ENCODE measurements at regions not wholly inside any gene's neighbourhood (a gene's known extent, or its start where the extent isn't known, plus 50 kb on each side); places are given as distances from the start of the nearest gene placed in this dataset.
"Not testable (repeated sequence)": the region's sequence is repeated elsewhere in the genome, so short reads cannot be mapped to it uniquely, and the experiment has no call there.

DNA sequence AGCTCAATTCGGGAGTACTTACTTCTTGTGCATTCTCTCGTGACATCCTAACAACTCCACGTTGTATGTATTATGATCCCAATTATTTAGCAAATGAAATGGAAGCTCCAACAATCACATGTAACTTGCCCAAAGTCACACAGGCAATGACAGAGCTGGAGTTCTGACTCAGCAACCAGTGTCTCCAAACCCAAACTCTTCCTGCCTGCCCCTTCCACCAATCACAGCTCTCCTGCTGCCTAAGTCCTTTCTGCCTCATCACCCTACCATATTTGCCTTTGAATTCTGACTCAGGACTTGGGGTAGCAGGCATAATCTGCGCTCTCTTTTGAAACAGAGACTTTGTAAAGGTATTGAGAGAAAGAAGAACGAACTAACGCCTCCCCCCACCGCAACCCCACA is 245.2 kb upstream of the MAF start:
- no peak for DNase-seq

GRCh38 chr16:79845033-79845733 is 244.6 kb upstream of the MAF start:
- DNase-seq = no peak

DNA sequence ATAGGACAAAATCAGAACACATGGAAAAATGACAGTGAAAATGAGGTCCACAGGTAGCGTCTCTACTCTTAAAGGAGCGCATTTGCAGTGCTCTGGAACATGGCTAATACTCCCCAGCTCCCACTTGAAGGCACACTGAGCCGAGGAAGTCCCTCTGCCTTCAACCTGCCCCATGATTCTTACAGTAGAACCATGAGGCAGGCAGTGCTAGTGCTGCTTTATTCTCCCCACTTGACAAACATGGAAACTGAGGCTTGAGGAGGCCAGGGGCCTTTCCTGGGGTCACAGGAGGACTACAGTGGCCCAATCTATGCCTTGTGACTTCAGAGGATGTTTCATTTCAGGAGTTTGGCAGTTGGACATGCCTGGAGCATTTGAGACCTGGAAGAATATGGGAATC is 244.1 kb upstream of the MAF start:
- no peak for DNase-seq

DNA sequence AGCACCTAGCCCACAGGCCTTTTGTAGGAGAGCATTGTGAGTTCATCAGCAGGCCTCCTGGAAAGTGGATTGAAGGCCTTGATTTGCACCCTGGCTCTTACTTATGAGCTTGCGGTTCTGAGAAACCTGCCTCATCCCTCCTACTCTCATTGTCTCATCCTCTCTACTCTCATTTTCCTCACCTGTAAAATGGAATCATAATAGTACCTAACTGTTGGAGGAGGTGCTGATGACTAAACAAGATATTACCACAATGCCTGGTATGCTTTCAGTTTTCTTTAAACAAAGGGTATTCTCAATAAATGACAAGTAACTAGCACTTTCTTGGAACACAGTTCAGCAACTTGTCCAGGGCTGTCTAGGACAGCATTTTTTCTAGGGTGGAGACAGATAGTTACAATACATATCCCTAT is 243.1 kb upstream of the MAF start:
- DNase-seq = no peak

GRCh38 chr16:79843145-79843544 is 242.6 kb upstream of the MAF start:
- DNase-seq = no peak

DNA sequence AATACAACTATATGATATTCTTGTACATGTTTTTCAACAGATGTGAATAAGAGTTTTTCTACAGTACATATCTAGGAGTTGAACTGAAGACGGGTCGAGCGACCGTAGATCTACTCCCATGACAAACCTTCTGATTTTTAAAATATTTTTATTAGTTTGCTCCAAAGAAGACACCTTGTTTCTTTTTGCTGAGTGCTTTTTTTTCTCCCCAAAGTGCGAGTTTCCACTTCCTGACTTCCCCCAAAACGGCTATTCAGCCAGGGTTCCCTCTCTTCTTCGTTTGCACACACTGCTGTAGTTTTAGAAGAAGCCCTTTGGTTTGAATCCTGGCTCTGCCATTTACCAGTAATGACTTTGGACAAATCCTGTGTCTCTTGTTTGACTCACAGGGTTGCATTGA is 241.7 kb upstream of the MAF start:
- DNase-seq = no peak

GRCh38 chr16:79839466-79840341 is 239.2 kb upstream of the MAF start:
- no peak for DNase-seq

DNA sequence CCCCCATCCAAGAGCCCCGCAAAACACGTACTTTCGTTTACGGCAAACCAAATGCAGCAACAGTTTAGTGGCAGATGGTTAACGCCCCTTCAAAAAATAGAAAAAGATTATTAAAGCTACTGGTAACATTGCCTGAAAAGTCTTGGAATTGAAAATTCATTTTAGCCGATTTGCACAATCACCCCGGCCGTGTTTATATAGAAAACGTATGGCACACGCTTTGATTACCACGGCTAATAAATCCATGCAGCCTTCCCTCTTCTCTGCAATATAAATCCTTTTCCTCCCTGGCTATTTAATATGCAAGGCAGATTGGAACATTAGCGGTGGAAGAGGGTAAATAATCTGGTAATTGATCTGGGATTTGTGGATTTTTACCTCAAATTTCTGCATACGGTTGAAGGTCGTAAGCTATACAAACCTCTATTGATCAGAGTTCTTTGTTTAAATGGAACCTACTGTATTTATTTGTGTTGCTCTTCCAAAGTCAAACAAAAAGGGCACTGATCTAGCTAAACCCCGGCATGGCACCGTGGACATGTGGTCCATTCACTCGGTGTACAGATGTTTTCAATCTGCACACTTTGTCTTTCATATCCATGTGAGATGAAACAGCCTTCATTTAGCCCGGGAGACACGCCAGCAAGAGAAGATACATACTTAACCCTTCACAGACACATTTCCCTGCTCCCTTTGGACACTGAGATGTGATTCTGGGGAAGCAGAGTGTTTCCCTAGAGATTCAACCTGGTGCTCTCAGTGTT is 238.1 kb upstream of the MAF start:
- DNase-seq = no peak

DNA sequence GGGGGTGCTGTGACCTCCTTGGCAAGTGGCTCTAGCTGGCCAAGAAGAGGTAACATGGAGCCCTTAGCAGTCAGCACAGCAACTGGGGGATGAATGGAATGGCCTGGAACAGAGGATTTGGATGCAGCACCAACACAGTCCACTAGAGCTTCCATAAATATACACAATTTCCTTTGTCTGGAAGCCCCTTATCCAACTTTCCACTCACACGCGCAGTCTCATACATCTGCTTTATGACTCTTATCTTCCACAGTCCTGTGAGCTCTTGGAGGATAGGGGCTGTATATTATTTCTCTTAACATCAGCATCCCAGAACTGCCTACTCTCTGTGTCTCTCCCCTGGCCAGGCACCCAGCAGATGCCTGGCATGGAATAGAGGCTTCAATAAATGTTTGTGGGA is 235.6 kb upstream of the MAF start:
- no peak for DNase-seq

DNA sequence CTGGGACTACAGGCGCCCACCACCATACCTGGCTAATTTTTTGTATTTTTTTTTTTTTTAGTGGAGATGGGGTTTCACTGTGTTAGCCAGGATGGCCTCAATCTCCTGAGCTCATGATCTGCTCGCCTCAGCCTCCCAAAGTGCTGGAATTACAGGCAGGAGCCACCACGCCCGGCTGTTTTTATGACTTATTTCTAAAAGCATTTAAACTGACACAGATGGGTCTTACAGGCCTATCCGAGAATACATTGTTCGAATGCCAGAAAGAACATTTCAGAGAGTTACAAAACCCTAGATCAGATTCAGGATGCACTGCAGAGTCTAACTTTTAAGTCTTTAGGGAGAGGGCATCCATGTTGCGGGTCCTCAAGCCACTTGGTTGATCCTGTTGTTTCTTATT is 234.7 kb upstream of the MAF start:
- DNase-seq = no peak

DNA sequence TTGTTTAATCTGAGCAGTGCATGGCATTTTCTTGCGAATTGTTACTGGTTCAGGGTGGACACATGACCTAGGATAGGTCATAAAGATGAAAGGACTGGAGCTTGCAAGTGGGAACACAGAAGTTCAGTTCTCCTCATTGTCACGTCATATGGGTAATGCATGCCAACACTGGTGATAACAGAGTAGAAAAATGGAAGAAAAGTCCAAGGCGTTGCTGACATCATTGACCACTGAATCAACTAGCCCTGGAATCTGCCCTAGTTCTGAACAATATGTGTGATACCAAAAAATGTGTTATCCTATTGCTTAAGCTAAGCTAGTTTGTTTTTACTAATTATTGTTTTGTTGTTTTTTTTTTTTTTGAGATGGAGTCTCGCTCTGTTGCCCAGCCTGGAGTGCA is 234.2 kb upstream of the MAF start:
- no peak for DNase-seq

- DNase-seq = not testable (repeated sequence)
Measured at GRCh38 chr16:79834003-79834402, 233.5 kb upstream of the MAF start.

- no peak for DNase-seq
Measured at GRCh38 chr16:79833559-79833958, 233.0 kb upstream of the MAF start.

DNA sequence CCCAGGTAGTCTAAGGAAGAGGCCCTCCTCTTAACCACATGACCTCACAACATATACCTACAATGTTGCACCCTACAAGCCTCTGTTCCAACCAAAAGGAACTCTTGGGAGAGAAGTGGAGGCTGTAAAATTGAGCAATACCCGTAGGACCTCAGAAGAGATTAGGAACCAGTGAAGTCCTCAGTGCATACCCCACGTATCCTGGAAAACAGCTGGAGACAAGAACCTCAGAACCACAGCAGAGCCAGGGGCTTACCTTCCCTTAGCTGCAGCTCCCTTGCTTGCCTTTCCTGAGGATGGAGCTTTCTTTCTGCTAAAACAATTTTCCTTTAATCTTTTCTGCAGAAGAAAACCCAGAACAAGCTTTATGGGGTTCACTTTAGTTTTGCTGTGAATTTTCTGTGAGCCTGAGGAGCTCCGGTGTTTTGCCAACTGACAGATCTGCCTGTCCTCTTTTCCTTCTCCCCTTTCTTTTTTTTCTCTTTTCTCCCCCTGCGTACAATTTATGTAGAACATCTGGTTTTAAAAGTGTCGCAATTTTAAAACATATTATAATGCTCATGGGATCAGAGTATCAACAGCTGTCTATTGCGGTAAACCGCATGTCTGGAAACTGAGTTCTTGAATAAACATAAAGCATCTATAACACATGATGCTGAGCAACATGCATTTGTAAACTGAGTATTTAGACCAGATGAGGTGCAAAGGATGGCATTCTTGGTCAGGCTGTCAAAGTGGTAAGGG is 226.4 kb upstream of the MAF start:
- DNase-seq = no peak

DNA sequence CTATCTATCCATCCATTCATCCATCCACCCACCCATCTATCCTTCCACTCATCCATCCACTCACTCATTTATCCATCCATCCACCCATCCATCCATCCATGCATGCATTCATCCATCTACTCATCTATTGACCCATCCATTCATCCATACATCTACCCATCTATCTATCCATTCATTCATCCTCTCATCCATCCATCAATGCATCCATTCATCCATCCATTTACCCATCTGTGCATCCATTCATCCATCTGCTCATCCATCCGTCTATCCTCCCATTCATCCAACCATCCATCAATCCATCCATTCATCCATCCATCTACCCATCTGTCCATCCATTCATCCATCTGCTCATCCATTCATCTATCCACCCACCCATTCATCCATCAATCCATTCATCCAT is 224.5 kb upstream of the MAF start:
- no peak for DNase-seq

GRCh38 chr16:79823639-79824038 is 223.1 kb upstream of the MAF start:
- no peak for DNase-seq

- DNase-seq = no peak
Measured at GRCh38 chr16:79821911-79822310, 221.4 kb upstream of the MAF start.

DNA sequence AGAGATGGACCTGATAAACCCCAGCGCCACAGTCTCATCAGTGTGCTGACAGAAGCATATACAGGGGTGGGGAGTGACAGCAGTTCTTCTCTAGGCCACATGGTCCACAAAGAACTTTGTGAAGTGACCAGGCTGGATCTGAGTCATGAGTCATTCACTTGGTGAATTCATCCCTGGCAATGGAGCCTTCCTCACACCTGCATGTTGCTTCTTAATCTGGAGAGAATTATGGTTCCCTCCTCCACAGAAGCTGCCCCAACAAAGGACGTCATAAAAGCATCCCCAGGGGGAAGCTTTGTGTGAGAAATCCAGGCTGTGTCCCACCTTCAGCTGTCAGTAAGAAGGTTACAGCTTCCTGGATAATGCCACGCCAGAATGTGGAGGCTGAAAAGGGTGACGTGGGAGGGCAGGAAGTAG is 215.6 kb upstream of the MAF start:
- DNase-seq = no peak

DNA sequence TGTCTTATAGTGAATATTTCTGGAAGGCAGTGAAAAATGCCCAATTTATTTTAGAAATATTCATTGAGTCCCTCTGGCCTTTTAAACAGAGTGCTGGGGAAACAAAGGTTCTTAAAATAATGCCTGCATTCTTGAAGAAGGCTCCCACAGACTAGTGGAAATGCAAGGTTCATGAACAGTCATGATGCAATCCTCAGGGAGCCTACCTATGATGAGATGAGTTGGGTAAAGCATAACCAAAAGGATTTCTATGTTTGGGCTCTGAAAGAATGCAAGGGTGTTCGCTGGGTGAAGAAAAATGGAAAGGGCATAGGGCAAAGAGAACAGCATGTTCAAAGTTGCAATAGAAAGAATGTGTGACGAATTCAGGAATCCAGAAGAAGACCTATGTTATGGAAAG is 214.5 kb upstream of the MAF start:
- no peak for DNase-seq

- no peak for DNase-seq
Measured at GRCh38 chr16:79814124-79814523, 213.6 kb upstream of the MAF start.

GRCh38 chr16:79811541-79811940 is 211.0 kb upstream of the MAF start:
- no peak for DNase-seq

DNA sequence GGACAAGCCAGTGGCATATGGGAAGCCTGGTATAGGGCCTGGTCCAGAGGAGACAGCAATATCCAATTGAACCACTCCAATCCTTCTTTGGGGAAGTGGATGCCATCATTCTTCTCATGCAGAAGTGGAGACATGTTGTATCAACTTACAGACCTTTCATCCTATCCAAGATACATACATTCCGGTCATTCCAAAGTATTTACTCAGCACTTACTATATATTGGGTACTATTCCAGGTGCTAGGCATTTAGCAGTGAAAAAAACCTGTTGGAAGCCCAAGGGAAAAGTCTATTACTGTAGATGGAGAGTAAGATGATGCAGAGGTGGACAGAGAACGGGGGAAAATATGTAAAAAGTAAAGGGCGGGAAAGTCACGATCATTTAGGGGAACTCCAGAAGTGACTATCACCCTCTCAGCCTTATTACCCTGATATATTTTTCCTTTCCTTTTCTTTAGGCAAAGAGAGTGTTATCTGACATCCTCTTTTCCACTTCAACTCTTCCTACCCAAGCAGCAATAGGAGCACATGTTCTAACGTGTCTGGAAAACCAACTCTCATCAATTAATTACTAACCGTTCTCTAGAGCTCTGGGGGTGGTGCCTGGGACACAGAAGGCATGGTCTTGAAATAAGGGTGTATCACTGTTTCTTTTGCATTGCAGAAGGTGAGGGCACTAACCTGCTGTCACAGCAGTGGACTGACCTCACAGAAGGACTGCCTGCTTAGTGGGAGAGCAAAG is 210.1 kb upstream of the MAF start:
- no peak for DNase-seq

Data from NCI-H1930 (cell line).